ENCODE measurements at regions not wholly inside any gene's neighbourhood (a gene's known extent, or its start where the extent isn't known, plus 50 kb on each side); places are given as distances from the start of the nearest gene placed in this dataset.
"Not testable (repeated sequence)": the region's sequence is repeated elsewhere in the genome, so short reads cannot be mapped to it uniquely, and the experiment has no call there.

GRCh38 chr5:40277161-40277906, 402.4 kb upstream of the PTGER4 start:
- DNase-seq, result peak; percentile 40
- peak; percentile 91 for ATAC-seq

GRCh38 chr5:40276426-40277102, 403.2 kb upstream of the PTGER4 start:
- peak; percentile 19 for ATAC-seq

DNA sequence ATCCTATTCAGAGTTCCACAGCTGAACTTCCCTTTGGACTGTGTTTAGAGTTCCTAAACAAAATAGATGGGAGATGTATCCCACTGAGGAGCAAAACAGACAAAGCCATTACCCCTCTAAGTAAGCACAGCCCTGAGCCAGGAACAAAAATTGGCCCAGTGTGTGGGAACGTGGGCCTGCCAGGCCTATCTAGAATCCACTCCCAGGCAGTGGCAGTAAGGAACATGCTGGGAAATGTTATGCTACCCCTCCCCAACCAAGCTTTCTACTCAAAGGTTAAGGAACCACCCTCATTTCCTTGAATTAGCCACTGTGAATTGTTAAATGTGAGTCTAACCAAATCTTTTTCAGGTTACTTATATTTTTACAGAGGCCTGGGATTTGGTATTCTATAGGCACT, 405.1 kb upstream of the PTGER4 start:
- ATAC-seq (no peak), DNase-seq (no peak)

More at GRCh38 chr5:40276426-40277102, 403.2 kb upstream of the PTGER4 start:
- DNase-seq, result no peak

- DNase-seq (no peak), ATAC-seq (no peak)
Observed at GRCh38 chr5:40273936-40274335, 405.8 kb upstream of the PTGER4 start.

DNA sequence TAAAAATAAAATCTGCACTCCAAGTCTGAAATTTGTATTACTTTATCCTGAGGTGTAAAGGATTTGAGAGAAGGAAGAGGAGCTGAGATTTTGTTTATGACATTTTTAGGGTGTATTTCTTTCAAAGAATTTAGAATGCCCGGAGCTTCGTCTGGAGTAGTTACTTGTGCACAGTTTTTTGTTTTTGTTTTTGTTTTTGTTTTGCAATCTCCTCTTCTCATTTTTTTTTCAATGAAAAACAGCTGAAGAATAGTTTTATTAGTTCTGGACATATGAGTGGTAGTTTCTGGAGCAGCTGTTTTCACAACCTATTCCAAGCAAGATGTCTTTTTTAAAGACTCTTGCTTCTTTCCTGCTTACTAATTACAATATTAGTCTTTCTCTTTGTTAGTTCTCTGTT, 408.2 kb upstream of the PTGER4 start:
- DNase-seq, result no peak
- no peak for ATAC-seq

DNA sequence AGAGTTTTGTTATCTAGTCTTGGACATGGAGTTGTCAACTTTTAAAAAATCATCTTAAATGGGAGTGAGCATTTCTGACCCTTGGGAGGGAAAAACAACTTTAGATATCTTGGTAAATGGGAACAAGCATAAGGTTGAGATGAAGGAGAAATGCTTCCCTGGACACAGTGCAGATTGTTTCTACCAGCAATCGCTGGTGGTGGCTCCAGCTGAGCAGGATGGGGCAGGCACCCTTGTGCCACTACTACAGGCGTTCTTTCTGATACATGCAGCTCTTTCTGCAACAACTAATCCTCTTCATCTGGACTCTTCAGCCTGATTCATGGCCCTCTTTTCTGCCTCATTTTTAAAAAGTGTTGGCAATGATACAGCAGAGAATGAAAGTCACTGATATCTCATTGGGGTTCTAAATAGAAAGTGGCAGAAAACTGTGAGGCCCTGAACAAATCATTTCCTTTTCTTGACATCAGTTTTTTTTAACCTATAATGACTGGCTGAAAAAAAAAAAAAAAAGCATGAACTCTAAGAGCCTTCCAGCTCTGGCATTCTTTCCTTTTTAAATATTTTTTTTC, 409.4 kb upstream of the PTGER4 start:
- ATAC-seq, result no peak
- DNase-seq, result no peak

- DNase-seq (no peak), ATAC-seq (no peak)
Observed at GRCh38 chr5:40268088-40268487, 411.6 kb upstream of the PTGER4 start.

- no peak for DNase-seq
- no peak for ATAC-seq
Observed at GRCh38 chr5:40266952-40267351, 412.8 kb upstream of the PTGER4 start.

DNA sequence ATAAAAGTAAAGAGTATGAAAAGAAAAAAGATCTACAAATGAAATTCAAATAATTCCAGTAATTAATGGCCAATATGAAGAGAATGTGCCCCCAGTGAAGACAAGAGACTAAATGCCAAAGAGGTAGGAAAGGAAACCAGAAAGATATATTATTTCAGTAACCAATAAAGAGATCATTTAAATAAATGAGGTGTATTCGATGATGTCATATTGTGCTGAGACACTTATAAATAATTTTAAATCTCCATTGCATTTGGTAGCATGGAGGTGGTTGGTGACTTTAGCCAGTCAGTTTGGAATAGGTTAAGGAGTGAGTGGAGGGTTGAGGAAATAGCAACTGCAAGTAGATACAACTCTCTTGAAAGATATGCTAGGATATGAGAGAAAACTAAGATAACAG, 417.7 kb upstream of the PTGER4 start:
- no peak for DNase-seq
- ATAC-seq, result no peak

- DNase-seq, result no peak
- ATAC-seq, result no peak
Observed at GRCh38 chr5:40260361-40260760, 419.4 kb upstream of the PTGER4 start.

DNA sequence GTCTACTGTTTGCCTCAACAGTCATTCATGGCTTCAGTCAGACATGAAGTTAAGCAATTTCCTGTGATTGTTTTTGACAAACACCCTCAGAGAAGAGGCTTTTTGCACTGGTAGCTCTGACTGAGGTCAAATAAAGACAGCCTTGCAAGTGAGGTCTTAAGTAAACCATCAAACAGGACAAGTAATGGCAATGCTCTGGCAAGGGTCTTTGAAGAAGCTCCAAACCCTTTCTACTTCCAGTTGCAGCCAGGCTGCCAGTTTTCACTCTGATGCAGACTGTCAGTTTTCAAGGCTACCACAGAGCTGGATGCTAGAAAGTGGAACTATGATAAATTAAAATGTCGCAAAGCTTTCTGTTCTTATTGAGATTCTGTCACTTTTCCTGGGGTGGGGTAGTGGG, 421.5 kb upstream of the PTGER4 start:
- DNase-seq (no peak), ATAC-seq (no peak)

DNA sequence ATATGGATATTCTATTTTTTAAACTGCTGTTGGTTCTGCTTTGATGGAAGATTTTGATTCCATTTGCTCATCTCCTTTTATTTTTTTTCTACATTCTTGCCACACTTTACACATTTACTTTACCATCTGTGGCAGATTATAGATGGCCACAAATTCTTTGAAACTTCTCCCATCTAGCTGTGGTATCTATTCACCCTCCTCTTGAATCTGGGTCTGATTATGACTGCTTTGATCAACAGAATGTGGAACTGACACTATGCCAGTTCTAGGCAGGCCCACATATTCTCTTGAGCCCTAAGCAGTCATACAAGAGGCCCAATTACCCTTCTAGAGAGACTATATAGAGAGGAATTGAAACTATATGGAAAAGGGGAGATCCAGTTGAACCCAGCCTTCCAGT, 439.0 kb upstream of the PTGER4 start:
- ATAC-seq (no peak), DNase-seq (no peak)

GRCh38 chr5:40240111-40240510, 439.6 kb upstream of the PTGER4 start:
- peak; percentile 23 for DNase-seq
- ATAC-seq, result peak; percentile 36

DNA sequence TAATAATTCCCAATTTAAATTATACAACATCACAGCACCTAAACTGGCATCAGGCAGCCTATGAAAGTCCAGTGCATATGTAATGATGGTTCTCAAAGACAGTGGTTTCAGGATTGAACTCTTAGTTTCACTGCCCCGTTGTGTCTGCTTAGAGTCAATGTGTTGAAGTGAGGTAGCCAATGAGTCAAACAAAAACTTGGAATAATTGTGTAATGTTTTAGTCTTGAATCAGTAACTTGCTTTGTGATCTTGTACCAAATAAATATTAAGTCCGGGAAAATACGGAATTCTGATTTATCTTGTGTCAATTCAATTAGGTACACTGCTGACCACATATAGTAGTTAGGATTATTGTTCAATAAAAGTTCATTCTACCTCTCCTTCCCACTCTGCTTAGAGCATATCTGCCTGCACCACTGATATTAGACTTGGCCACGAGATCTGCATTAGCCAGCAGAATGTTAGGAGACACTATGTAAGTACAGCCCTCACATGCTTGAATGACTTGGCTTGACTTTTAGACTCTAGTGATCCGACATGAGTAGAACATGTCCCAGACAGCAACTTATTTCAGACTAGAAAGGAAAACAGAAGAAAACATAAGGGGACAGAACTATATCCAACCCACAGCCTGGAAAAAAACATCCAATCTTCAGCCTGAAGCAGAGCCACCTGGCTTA, 441.5 kb upstream of the PTGER4 start:
- no peak for ATAC-seq

GRCh38 chr5:40235471-40236400, 444.0 kb upstream of the PTGER4 start:
- ATAC-seq (no peak), DNase-seq (no peak)

More for the DNA sequence above, 441.5 kb upstream of the PTGER4 start:
- DNase-seq, result no peak

DNA sequence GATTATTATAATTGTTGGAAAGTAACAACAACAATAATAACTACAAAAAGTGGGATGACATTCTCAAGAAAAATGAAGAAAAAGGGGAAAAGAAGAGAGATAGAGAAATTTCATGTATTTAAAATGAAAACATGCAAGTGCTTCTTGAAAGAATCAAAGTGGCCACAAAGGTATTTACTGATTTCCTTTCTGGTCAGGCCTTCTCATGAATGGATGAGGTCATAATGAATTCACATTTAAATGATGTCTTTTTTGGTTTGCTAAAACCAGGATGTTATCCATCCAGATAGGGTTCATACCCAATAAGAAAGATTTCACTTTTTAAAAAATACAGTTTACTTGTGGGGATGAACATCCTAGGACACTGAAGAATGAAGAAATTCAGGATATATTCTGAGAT, 446.4 kb upstream of the PTGER4 start:
- no peak for DNase-seq
- no peak for ATAC-seq

- ATAC-seq (no peak), DNase-seq (no peak)
Observed at GRCh38 chr5:40227931-40228330, 451.8 kb upstream of the PTGER4 start.

- ATAC-seq, result no peak
- DNase-seq, result no peak
Observed at GRCh38 chr5:40227366-40227765, 452.3 kb upstream of the PTGER4 start.

GRCh38 chr5:40226906-40227305, 452.8 kb upstream of the PTGER4 start:
- ATAC-seq, result no peak
- no peak for DNase-seq

DNA sequence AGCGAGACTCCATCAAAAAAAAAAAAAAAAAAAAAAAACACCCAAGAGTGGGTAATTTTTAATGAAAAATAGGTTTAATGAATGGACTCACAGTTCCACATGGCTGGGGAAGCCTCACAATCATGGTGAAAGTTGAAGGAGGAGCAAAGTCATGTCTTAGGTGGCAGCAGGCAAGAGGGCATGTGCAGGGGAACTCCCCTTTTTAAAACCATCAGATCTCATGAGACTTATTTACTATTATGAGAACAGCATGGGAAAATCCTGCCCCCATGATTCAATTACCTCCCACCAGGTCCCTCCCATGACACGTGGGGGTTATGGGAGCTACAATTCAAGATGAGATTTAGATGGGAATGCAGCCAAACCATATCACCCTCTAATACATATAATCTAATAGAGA, 454.6 kb upstream of the PTGER4 start:
- ATAC-seq, result not testable (repeated sequence)
- peak; percentile 26 for DNase-seq

DNA sequence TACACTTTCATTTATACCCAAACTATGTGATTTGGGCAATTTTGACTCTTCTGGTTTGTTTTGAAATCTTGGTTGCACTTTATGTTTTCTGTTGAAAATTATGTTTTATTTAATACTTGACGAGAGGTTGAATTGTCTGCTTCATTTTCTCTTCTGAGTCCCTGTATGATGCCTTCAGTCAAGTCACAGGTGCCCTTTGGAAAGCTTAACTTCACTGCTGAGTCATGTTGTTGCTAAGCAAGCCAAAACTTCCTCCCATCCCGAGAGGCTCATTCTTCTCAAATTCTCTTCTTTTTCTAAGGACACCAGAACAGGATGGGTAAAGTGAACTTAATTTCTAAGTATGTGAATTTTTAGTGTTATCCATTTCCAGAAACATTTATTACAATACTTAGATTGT, 455.3 kb upstream of the PTGER4 start:
- DNase-seq (no peak), ATAC-seq (peak; percentile 11)

GRCh38 chr5:40223884-40224402, 455.8 kb upstream of the PTGER4 start:
- DNase-seq (peak; percentile 28), ATAC-seq (peak; percentile 95)
